NCI-H2171 (cell line): ENCODE measurements at regions not wholly inside any gene's neighbourhood (a gene's known extent, or its start where the extent isn't known, plus 50 kb on each side); places are given as distances from the start of the nearest gene placed in this dataset.

Source experiments
- DNase-seq: peaks from one replicate; lab custom pipeline; 2025; lab: John Stamatoyannopoulos, UW

- DNase-seq = no peak
These were observed 401.5 kb upstream of the TRIB2 start for GRCh38 chr2:12315224-12315623.

DNA sequence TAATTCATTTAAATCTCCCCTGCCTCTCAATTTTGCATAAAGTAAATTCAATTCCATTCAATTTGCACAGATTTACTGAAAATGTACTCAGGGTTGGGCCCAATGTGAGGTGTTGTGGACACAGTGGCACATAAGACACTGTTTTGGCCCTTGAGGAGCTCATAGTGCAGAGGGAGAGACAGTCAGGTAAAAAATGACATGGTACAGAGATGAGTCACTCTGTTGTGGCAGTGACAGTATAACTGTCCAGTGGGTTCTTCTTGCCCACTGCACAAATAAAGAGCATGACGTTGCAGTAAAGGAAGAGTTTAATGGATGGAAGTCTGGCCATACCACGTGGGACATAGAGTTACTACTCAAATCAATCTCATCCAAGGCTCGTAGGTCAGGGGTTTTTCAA is 400.3 kb upstream of the TRIB2 start:
- DNase-seq = no peak

- no peak for DNase-seq
These were observed 399.4 kb upstream of the TRIB2 start for GRCh38 chr2:12317286-12317685.

- no peak for DNase-seq
These were observed 398.8 kb upstream of the TRIB2 start for GRCh38 chr2:12317814-12318426.

DNA sequence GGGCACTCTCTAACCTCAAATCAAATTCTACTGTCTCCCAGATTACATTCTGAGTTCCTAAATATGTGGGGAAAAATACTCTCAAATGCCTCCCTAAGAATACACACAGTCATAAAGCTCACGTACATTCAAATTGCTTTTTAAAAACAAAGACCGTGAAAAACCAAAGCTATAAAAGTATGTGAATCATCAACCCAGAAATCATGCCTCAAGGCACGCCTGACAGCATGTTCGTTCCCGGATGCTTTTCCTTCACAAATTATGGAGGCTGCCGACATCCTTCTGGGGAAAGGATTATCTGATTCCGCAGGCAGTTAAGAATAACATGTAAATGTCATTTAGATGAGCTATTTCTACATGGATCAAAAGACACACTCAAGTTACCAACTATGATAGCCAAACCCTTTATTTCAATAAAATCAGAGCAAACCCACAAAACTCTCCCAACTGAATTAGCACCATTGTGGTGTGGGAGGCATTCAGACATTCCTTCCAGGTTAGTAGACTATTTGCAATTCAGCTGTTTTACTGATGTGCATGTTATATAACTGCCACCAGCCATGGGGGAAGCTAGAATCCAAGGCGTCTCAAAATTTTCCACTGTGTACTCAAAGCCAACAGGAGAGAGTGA is 398.2 kb upstream of the TRIB2 start:
- DNase-seq = no peak

DNA sequence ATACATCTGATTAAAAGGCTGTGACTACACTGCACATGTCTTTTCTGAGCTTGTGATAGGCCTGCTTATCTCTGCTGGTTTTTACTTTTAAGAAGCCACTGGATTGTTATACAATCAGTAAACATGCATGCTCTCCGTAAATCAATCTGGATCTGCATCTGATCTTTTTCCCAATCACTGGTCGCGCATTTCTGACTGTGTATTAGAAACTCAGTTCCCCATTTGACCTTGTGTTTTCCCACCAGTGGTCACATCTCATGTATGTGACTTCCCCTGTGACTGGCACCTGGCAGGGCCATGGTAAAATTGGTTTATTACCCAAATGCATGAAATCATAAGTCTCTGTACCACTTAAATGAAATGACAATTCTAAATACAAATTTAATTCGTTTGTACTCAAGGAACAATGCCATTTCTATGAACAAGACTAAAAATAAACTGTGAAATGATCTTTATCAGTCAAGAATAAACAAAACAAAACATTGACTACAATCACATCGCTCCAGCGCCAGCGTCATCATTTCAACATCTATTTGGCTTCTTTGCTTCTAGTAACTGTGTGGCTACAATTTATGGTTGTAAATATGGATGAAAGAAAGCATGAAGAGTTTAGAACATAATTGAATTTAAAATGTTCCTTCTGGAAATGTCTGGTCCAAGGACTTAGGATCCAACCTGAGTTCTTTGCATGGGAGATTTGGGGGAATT is 396.6 kb upstream of the TRIB2 start:
- DNase-seq = no peak

GRCh38 chr2:12320991-12321641 is 395.6 kb upstream of the TRIB2 start:
- no peak for DNase-seq

DNA sequence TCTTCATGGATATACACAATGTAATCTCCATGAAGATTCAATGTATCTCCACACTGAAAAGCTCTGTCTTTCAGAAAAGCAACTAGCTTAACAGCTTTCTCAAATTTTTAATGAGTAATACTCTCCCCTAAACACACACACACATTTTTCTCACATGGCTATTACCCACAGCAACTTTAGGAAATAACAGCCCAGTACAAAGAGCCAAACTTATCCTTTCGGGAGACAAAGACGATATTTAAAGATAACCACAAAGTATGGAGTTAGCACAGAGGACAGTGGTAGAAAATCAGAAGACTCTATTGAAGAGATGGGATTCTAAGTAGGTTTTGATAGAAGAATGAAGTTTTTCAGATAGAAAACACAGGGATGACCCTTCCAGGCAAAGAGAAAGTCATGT is 394.9 kb upstream of the TRIB2 start:
- no peak for DNase-seq

DNA sequence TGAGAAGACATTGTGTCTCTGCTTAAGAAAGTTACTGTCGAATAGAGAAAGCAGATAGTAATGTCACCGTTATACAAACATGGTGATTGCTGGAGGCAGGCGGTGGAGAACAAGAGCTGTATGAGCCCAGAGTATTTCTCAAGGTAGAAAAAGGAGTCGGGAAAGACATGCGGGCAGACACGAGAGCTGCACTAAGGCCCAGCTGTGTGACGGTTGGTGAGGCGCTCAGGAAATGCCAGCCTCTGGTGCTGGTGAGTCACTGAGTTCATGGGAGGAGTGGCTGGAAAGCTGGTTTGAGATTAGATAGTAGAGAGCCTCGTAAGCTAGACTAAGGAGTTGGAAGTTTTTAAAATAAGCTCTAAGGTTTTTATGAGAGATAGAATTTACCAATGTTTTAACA is 390.9 kb upstream of the TRIB2 start:
- DNase-seq = no peak

DNA sequence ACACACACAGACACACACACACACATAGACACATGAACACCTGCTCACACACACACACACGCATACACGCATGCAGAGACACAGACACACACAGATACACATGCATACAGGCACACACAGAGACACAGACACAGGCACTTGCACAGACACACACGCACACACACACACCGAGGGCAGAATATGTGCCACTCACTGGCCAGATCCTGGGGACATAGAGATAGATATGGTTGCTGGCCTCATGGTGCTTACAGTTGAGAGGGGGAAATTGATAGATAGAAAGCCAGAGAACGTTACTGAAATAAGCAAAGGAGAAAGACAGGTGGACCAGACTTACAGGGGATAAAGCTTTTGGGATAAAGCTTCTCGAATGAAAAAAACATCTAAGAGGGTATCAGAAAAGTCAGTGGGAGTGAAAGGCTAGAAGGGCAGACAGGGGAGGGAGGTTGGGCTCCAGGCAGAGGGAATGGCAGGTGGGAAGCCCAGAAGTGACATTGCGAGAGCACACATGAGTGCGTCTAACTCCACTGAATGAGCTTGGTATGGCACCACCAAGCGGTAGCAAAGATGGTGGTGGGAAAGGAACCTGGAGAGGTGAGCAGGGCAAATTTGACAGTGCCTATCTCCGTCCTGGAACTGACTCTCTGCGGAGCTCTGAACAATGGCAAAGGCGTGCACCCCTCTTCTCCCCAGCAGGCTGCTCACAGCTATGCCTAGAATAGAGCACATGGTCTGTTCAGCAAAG is 390.1 kb upstream of the TRIB2 start:
- no peak for DNase-seq

DNA sequence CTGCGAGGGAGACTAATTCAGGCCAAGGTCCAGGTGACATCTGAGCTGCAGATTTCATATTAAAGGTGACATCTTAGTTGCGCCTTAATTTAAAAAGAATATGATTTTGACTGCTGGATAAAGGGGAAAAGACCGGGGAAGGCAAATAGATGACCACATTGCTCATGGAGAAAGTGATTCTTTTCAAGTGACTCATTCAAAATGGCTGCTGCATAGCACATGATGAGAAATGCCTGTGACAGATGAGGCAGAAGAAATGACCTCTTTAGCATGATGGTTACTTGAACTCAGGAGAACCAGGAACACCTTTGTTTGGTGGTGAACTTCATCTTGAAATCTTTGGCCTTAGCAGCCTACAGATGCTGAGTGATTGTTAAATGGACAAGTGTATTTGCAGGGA is 385.8 kb upstream of the TRIB2 start:
- DNase-seq = no peak

- no peak for DNase-seq
These were observed 385.0 kb upstream of the TRIB2 start for GRCh38 chr2:12331698-12332097.

DNA sequence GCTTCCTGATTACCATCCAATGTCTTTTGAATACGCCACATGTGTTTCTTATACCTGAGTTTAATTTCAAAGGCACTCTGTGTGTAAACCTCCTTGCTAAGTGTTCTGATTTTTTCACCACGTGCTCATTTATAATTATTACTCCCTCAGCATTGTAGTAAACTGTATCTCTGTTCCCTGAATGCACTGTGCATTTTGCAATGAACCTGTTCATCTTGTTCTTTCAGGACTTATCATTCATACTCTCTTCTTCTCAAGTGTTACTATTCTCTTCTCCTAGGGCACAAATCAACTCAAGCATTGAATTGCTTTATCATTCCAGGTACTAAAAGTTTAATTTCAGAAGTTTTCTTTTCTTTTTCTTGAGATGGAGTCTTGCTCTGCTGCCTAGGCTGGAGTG is 383.4 kb upstream of the TRIB2 start:
- DNase-seq = no peak

- DNase-seq = no peak
These were observed 382.2 kb upstream of the TRIB2 start for GRCh38 chr2:12334412-12334966.

DNA sequence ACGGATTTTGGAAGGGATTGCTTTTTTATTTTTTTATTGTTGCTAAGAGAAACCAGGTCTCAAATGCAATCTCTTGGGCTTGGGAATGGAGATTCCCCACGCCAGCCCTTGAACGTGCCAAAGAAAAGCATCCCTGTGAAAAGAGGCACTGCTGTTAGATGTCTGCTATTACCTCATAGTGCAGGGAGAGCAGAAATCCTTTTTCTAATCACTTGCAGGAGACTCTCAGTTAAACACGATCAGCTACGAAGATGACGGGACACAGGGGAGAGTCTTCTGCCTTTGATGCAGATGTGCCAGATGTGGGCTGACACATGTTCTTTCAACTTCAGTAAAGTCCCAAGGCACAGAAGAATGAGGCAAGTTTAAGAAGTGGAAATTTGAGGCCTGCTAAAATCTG is 381.6 kb upstream of the TRIB2 start:
- DNase-seq = no peak

GRCh38 chr2:12335995-12336394 is 380.7 kb upstream of the TRIB2 start:
- no peak for DNase-seq

DNA sequence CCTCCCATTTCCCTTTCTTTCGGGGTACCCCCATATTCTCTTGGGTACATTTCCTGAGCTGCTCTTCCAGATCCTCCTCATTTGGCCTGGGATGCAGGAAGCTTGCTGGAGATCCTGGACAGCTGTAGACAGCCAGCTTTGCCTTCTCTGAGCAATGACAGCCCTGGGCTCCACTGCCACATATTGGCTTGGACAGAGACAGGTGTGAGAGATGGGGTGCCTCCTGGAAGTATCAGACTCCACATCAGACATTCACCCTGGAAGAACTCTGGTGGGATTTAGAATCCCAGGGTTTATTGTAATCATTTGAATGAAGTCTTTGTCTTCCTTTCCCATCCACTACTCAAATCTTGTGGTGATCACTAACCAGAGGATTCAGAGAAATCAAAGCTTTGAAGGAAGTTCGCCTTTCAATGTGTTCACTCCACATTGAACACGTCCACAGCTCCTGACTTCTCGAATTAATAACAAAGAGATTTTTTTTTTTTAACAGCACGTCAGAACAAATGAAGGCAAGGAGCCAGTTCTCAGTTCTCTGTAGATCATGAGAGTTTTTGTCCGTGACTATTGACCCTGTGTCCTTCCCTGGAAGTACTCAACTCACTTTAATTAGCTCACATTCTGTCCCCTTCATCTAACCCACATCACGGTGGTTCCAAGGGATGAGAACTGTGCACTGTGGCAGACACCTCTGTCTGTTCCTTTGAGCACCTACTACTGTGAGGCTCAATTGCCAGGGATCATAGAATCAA is 377.6 kb upstream of the TRIB2 start:
- no peak for DNase-seq

DNA sequence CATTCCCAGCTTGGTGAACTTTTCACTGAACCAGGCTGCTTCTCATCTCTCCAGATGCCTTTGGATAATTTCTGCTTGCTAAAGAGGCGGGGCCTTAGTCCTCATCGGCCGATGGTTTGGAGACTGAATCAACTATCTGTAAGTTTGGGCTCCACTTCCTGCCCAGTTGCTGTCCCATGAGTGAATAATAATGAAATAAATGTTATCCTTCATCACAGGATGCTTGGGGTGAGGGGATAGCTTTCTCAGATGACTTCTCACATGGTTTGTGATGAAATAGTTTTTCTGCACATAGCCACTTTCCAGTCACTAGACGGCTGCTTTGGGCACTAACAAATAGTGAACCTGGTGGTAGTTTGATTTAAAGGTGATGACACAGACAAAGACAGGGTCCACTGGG is 376.6 kb upstream of the TRIB2 start:
- DNase-seq = no peak

- DNase-seq = no peak
These were observed 375.5 kb upstream of the TRIB2 start for GRCh38 chr2:12341215-12341614.

GRCh38 chr2:12341920-12342319 is 374.8 kb upstream of the TRIB2 start:
- DNase-seq = no peak

- no peak for DNase-seq
These were observed 373.6 kb upstream of the TRIB2 start for GRCh38 chr2:12343141-12343540.
